GM23338 (cell line): ENCODE measurements at regions not wholly inside any gene's neighbourhood (a gene's known extent, or its start where the extent isn't known, plus 50 kb on each side); places are given as distances from the start of the nearest gene placed in this dataset.
"Not testable (repeated sequence)": the region's sequence is repeated elsewhere in the genome, so short reads cannot be mapped to it uniquely, and the experiment has no call there.

Experiments used
- ATAC-seq: fragments of 200-7000 bp; cut with Tn5 transposase; 3 replicates; pipeline ENCODE4 v1.9.1; 2020
- DNase-seq: peaks from one replicate; pipeline ENCODE4 v3.0.0-alpha.2; 2015; ENCODE audit warnings: low spot score
- H2AFZ ChIP-seq: fragments of 200-600 bp; sonication (generic); 2 replicates; pipeline ENCODE4 v1.8.0; 2016; ENCODE audit warnings: antibody characterized with exemption, mild to moderate bottlenecking, moderate library complexity
- H3F3A ChIP-seq: fragments of 200-600 bp; sonication (generic); replicated peaks from 2 replicates; pipeline ENCODE4 v1.8.0; 2017; ENCODE audit warnings: antibody characterized with exemption, mixed run types, low read depth
- H3K27ac ChIP-seq: fragments of 200-600 bp; sonication (generic); 2 replicates; pipeline ENCODE4 v1.6.1; 2016; ENCODE audit warnings: low read depth
- H3K27me3 ChIP-seq: fragments of 200-600 bp; sonication (generic); 2 replicates; pipeline ENCODE4 v1.8.0; 2016; ENCODE audit warnings: mild to moderate bottlenecking, mixed run types, moderate library complexity; ENCODE audit not compliant: insufficient read depth
- H3K36me3 ChIP-seq: fragments of 200-600 bp; sonication (generic); 2 replicates; pipeline ENCODE4 v1.8.0; 2016; ENCODE audit warnings: mild to moderate bottlenecking; ENCODE audit not compliant: insufficient read depth
- H3K4me1 ChIP-seq: fragments of 200-600 bp; sonication (generic); 2 replicates; pipeline ENCODE4 v1.8.0; 2016; ENCODE audit warnings: mild to moderate bottlenecking, moderate library complexity; ENCODE audit not compliant: insufficient read depth
- H3K4me2 ChIP-seq: fragments of 200-600 bp; sonication (generic); 2 replicates; pipeline ENCODE4 v1.7.1; 2017; ENCODE audit warnings: mixed run types
- H3K4me3 ChIP-seq: fragments of 200-600 bp; sonication (generic); 2 replicates; pipeline ENCODE4 v1.6.1; 2016; ENCODE audit warnings: mixed run types
- H3K79me2 ChIP-seq: fragments of 200-600 bp; sonication (generic); replicated peaks from 2 replicates; pipeline ENCODE4 v1.8.0; 2017; ENCODE audit warnings: mild to moderate bottlenecking; ENCODE audit not compliant: insufficient read depth
- H3K9me2 ChIP-seq: fragments of 200-600 bp; sonication (generic); 2 replicates; pipeline ENCODE4 v1.8.0; 2017; ENCODE audit not compliant: insufficient read depth
- H4K20me1 ChIP-seq: fragments of 200-600 bp; sonication (generic); replicated peaks from 2 replicates; pipeline ENCODE4 v1.8.0; 2017; ENCODE audit warnings: mild to moderate bottlenecking; ENCODE audit not compliant: insufficient read depth
- H3K27ac Mint-ChIP-seq: 2 replicates; pipeline ENCODE4 v1.8.0; 2020; ENCODE audit warnings: inconsistent platforms, mild to moderate bottlenecking, moderate library complexity, mixed read lengths
- H3K27me3 Mint-ChIP-seq: 3 replicates; pipeline ENCODE4 v1.8.0; 2022; ENCODE audit warnings: low read depth, mild to moderate bottlenecking, moderate library complexity, mixed read lengths, inconsistent platforms; ENCODE audit not compliant: insufficient read depth, poor library complexity
- H3K36me3 Mint-ChIP-seq: 3 replicates; pipeline ENCODE4 v1.8.0; 2021; ENCODE audit warnings: low read depth, mild to moderate bottlenecking, inconsistent platforms, moderate library complexity, mixed read lengths
- H3K4me1 Mint-ChIP-seq: 3 replicates; pipeline ENCODE4 v1.8.0; 2020; ENCODE audit warnings: mild to moderate bottlenecking, inconsistent platforms, mixed read lengths
- H3K4me3 Mint-ChIP-seq: 3 replicates; pipeline ENCODE4 v1.8.0; 2021; ENCODE audit warnings: moderate library complexity, mild to moderate bottlenecking, inconsistent platforms, mixed read lengths
- H3K9me3 Mint-ChIP-seq: 3 replicates; pipeline ENCODE4 v1.8.0; 2020; ENCODE audit warnings: moderate library complexity, mild to moderate bottlenecking, inconsistent platforms, mixed read lengths
- CREB1 ChIP-seq: fragments of 250-450 bp; sonication (Bioruptor Pico); IDR thresholded peaks from 2 replicates; pipeline ENCODE4 v1.5.0; 2020; ENCODE audit warnings: low read depth, mild to moderate bottlenecking, moderate library complexity
- CTCF ChIP-seq, 2 experiments: fragments of 200-600 bp in 1 of 2; sonication (generic) in 1 of 2; conservative IDR thresholded peaks; 2 replicates each; pipeline versions ENCODE4 v1.5.1 to v1.6.1; 2016 to 2017; ENCODE audit warnings: antibody characterized with exemption in 2 of 2, low read depth in 2 of 2, mild to moderate bottlenecking in 2 of 2, moderate library complexity in 1 of 2
- ETS1 ChIP-seq: IDR thresholded peaks from 2 replicates; pipeline ENCODE4 v1.6.1; 2016; ENCODE audit warnings: antibody characterized with exemption
- EZH2 ChIP-seq: fragments of 200-600 bp; sonication (generic); IDR thresholded peaks from one replicate; pipeline ENCODE4 v1.8.0; 2017; ENCODE audit warnings: antibody characterized with exemption, mild to moderate bottlenecking, low read depth; ENCODE audit not compliant: unreplicated experiment
- EZH2phosphoT487 ChIP-seq: fragments of 200-600 bp; sonication (generic); IDR thresholded peaks from one replicate; pipeline ENCODE4 v1.8.1; 2018; ENCODE audit warnings: antibody characterized with exemption; ENCODE audit not compliant: unreplicated experiment
- JUNB ChIP-seq: IDR thresholded peaks from one replicate; pipeline ENCODE4 v1.6.1; 2016; ENCODE audit warnings: antibody characterized with exemption; ENCODE audit not compliant: unreplicated experiment
- NANOG ChIP-seq: IDR thresholded peaks from 2 replicates; pipeline ENCODE4 v1.6.1; 2016; ENCODE audit warnings: antibody characterized with exemption, borderline replicate concordance
- POLR2AphosphoS5 ChIP-seq: IDR thresholded peaks from 2 replicates; pipeline ENCODE4 v1.6.1; 2016; ENCODE audit warnings: antibody characterized with exemption, low read depth
- REST ChIP-seq: IDR thresholded peaks from one replicate; pipeline ENCODE4 v1.6.1; 2018; ENCODE audit warnings: antibody characterized with exemption; ENCODE audit not compliant: unreplicated experiment
- STAT1 ChIP-seq: IDR thresholded peaks from one replicate; pipeline ENCODE4 v1.6.1; 2016; ENCODE audit warnings: antibody characterized with exemption; ENCODE audit not compliant: unreplicated experiment
- ZNF114 ChIP-seq: fragments of 250-450 bp; sonication (Bioruptor Pico); IDR thresholded peaks from 2 replicates; pipeline ENCODE4 v1.5.0; 2020; ENCODE audit warnings: mild to moderate bottlenecking, moderate library complexity
- ZNF331 ChIP-seq: fragments of 250-450 bp; sonication (Bioruptor Pico); IDR thresholded peaks from 2 replicates; pipeline ENCODE4 v1.5.0; 2020; ENCODE audit warnings: low read depth, mild to moderate bottlenecking, moderate library complexity
- ZNF462 ChIP-seq: fragments of 250-450 bp; sonication (Bioruptor Pico); IDR thresholded peaks from 2 replicates; pipeline ENCODE4 v1.5.0; 2020; ENCODE audit warnings: mild to moderate bottlenecking, moderate library complexity

GRCh38 chr3:98695796-98696195 is 67.3 kb upstream of the ST3GAL6 start:
- no peak overlapping the region for H2AFZ ChIP-seq
- H3K4me2 ChIP-seq, result no peak overlapping the region
- H3K27ac ChIP-seq, result no peak overlapping the region
- H3K4me1 Mint-ChIP-seq, result no peaks in the 10 kb centered on the region
- H3K9me3 Mint-ChIP-seq, result no peaks in the 10 kb centered on the region
- H3K4me3 ChIP-seq, result no peak overlapping the region
- no peaks in the 10 kb centered on the region for H3K9me2 ChIP-seq
- DNase-seq (no peak), ATAC-seq (no peak)
- H3K27ac Mint-ChIP-seq, result no peak overlapping the region
- no peaks in the 10 kb centered on the region for H3K36me3 Mint-ChIP-seq
- TF ChIP-seq EZH2, result no peak
- no peak for TF ChIP-seq NANOG
- TF ChIP-seq ZNF462, result no peak
- TF ChIP-seq CTCF (conservative IDR thresholded peaks at IDR 0.05; ENCODE audit: low read depth in 2 of 2), result no peak
- TF ChIP-seq JUNB, result no peak
- no peak for TF ChIP-seq EZH2phosphoT487
- no peak for TF ChIP-seq ZNF331 (CRISPR knock-in tag)
- TF ChIP-seq REST, result no peak
- TF ChIP-seq ETS1, result no peak
- no peak for TF ChIP-seq POLR2AphosphoS5
- no peak for TF ChIP-seq STAT1
- TF ChIP-seq ZNF114 (CRISPR knock-in tag), result no peak
- TF ChIP-seq CREB1, result no peak
- H3K79me2 ChIP-seq, result no peaks in the 10 kb centered on the region
- H4K20me1 ChIP-seq, result no peaks in the 10 kb centered on the region
- no peaks in the 10 kb centered on the region for H3F3A ChIP-seq
- H3K4me3 Mint-ChIP-seq, result no peak overlapping the region
- H3K27me3 ChIP-seq, result no peaks in the 10 kb centered on the region
- no peaks in the 10 kb centered on the region for H3K36me3 ChIP-seq
- H3K27me3 Mint-ChIP-seq, result no peaks in the 10 kb centered on the region
- H3K4me1 ChIP-seq, result no peaks in the 10 kb centered on the region

GRCh38 chr3:98696296-98696695 is 66.8 kb upstream of the ST3GAL6 start:
- H3K79me2 ChIP-seq, H3K27me3 ChIP-seq, H3K4me1 ChIP-seq, H3K36me3 ChIP-seq, H2AFZ ChIP-seq, H3K27ac ChIP-seq, H3K27me3 Mint-ChIP-seq, H3K4me1 Mint-ChIP-seq, H3K27ac Mint-ChIP-seq, H3K36me3 Mint-ChIP-seq, DNase-seq, H3F3A ChIP-seq, H3K9me2 ChIP-seq, H3K4me3 Mint-ChIP-seq, H3K4me3 ChIP-seq, ATAC-seq, H4K20me1 ChIP-seq, H3K4me2 ChIP-seq, H3K9me3 Mint-ChIP-seq: not testable (repeated sequence)
